ENCODE measurements at regions not wholly inside any gene's neighbourhood (a gene's known extent, or its start where the extent isn't known, plus 50 kb on each side); places are given as distances from the start of the nearest gene placed in this dataset.

DNA sequence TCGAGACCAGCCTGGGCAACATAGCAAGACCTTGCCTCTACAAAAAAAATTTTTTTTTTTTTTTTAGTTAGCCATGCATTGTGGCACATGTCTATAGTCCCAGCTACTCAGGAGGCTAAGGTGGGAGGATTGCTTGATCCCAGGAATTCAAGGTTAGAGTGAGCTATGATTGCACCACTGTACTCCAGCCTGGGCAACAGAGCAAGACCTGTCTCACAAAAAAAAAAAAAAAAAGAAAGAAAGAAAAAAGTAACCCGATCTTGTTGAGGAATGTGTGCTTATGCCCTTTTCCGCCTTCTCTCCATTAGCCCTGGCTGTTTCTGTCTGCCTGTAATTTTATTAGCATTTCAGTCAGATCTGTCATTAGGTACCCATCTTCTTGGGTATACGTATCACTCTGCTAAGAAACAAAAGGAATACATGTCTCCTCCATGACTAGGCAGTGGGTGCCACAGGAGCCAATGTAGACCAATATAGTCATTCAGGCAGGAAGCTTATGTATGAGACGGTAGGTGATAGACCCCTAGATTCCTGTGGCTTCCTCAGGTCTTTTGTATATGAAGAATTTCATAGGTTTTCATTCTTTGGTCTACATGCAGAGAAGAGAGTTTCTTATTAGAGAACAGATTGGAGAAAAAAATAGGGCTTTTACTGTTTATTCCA lies 59.6 kb upstream of the NPAS1 start:
- Histone ChIP-seq H3K27ac (ENCODE audit: low read depth in 2 of 2, low read length in 2 of 2) (no peak overlapping the region), H3K9me3 (ENCODE audit: control insufficient read depth in 2 of 3, insufficient read depth in 1 of 3, low read length in 3 of 3) (no peaks in the 10 kb centered on the region), H3K27me3 (ENCODE audit: control insufficient read depth, insufficient read depth, low read length) (no peaks in the 10 kb centered on the region), H3K4me1 (ENCODE audit: control insufficient read depth in 2 of 3, insufficient read depth in 2 of 3, low read depth in 1 of 3, low read length in 3 of 3) (peaks cover 0 to 17% (median 0%) of the 10 kb centered on the region in 3 donors), H3K4me3 (ENCODE audit: low read length in 3 of 3) (no peak overlapping the region), H3K36me3 (ENCODE audit: control insufficient read depth in 2 of 3, insufficient read depth in 3 of 3, low read length in 3 of 3) (no peaks in the 10 kb centered on the region), H3K9ac (ENCODE audit: low read length in 3 of 3) (no peak overlapping the region)
- intact Hi-C loops (cut with DNase I): no loop called here
- TF ChIP-seq, protein P1, sequence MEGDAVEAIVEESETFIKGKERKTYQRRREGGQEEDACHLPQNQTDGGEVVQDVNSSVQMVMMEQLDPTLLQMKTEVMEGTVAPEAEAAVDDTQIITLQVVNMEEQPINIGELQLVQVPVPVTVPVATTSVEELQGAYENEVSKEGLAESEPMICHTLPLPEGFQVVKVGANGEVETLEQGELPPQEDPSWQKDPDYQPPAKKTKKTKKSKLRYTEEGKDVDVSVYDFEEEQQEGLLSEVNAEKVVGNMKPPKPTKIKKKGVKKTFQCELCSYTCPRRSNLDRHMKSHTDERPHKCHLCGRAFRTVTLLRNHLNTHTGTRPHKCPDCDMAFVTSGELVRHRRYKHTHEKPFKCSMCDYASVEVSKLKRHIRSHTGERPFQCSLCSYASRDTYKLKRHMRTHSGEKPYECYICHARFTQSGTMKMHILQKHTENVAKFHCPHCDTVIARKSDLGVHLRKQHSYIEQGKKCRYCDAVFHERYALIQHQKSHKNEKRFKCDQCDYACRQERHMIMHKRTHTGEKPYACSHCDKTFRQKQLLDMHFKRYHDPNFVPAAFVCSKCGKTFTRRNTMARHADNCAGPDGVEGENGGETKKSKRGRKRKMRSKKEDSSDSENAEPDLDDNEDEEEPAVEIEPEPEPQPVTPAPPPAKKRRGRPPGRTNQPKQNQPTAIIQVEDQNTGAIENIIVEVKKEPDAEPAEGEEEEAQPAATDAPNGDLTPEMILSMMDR (IDR thresholded peaks at IDR 0.05; ENCODE audit: borderline replicate concordance, extremely low read depth, insufficient read depth): no peak
- no peak for FAIRE-seq
- peak in 1 of 5 donors; percentile 21 for DNase-seq

DNA sequence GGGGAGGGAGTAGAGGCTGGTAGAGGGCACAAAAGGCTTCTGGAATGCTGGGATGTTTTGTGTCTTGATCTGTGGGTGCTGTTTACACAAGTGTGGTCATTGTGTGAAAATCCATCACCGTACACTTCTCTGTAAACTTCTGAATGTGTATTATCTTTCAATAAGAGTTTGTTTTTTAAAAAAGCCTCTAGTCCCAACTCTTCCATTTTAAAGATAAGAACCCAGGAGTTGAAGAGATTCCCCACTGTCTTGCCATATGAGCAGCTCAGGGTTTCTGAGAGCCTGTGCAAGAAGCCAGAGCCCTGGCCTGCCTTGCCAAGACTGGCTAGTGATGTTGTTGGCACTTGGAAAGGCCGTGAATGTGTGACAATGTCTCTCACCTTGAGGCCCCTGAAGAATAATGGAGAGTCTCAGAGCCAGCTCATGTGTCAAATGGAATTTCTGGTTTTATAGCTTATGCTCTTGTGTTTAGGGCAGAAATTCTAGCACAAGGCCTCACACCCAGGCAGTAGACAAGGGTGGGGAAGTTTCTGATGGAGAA lies 57.5 kb upstream of the NPAS1 start:
- TF ChIP-seq, protein P1 (IDR thresholded peaks at IDR 0.05; ENCODE audit: borderline replicate concordance, extremely low read depth, insufficient read depth): no peak
- peak in 1 of 5 donors; percentile 2 for DNase-seq
- FAIRE-seq: no peak
- Histone ChIP-seq H3K9me3 (ENCODE audit: control insufficient read depth in 2 of 3, insufficient read depth in 1 of 3, low read length in 3 of 3) (no peaks in the 10 kb centered on the region), H3K9ac (ENCODE audit: low read length in 3 of 3) (no peak overlapping the region), H3K27ac (ENCODE audit: low read depth in 2 of 2, low read length in 2 of 2) (no peak overlapping the region), H3K27me3 (ENCODE audit: control insufficient read depth, insufficient read depth, low read length) (no peaks in the 10 kb centered on the region), H3K4me1 (ENCODE audit: control insufficient read depth in 2 of 3, insufficient read depth in 2 of 3, low read depth in 1 of 3, low read length in 3 of 3) (peaks cover 0 to 11% (median 4%) of the 10 kb centered on the region in 3 donors), H3K4me3 (ENCODE audit: low read length in 3 of 3) (no peak overlapping the region), H3K36me3 (ENCODE audit: control insufficient read depth in 2 of 3, insufficient read depth in 3 of 3, low read length in 3 of 3) (no peaks in the 10 kb centered on the region)
- intact Hi-C loops (cut with DNase I): no loop called here

DNA sequence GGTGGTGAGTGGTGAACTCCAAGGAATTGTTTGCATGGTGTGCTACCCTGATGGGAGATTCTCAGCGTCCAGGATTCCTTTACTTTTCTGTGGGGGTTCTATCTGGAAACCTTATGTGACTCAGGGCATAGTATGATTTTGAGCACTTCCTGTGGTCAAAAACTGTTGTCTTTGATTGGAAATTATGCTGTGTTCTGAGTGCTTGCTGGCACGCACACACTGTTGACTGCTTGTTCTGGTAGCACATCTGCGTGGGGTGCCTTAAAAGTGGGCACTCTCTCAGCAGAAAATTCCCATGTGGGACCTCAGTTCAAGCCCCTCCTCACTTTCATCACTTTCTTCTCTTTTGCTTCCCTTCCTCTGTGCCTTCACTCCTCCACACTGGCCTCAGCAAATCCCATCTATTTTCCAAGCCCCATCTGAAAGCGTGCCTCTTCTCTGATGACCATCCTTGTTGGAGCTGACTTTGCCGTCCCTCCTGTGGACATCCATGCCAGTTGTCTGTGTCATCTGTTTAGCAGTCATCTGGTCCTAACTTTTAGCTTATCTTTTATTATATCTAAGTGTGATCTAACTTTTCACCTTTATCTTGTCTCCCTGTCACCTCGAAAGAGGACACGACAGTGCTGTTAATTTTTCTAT lies 56.4 kb upstream of the NPAS1 start:
- FAIRE-seq (no peak), DNase-seq (peak in 1 of 5 donors; percentile 29)
- Histone ChIP-seq H3K36me3 (ENCODE audit: control insufficient read depth in 2 of 3, insufficient read depth in 3 of 3, low read length in 3 of 3) (no peaks in the 10 kb centered on the region), H3K4me1 (ENCODE audit: control insufficient read depth in 2 of 3, insufficient read depth in 2 of 3, low read depth in 1 of 3, low read length in 3 of 3) (peaks cover 0 to 16% (median 11%) of the 10 kb centered on the region in 3 donors), H3K27me3 (ENCODE audit: control insufficient read depth, insufficient read depth, low read length) (no peaks in the 10 kb centered on the region), H3K9me3 (ENCODE audit: control insufficient read depth in 2 of 3, insufficient read depth in 1 of 3, low read length in 3 of 3) (no peaks in the 10 kb centered on the region), H3K4me3 (ENCODE audit: low read length in 3 of 3) (no peak overlapping the region), H3K27ac (ENCODE audit: low read depth in 2 of 2, low read length in 2 of 2) (no peak overlapping the region), H3K9ac (ENCODE audit: low read length in 3 of 3) (no peak overlapping the region)
- TF ChIP-seq, protein P1 (IDR thresholded peaks at IDR 0.05; ENCODE audit: borderline replicate concordance, extremely low read depth, insufficient read depth): no peak
- intact Hi-C loops (cut with DNase I): no loop called here

Data from kidney (tissue), 13 donors.